ENCODE measurements at regions not wholly inside any gene's neighbourhood (a gene's known extent, or its start where the extent isn't known, plus 50 kb on each side); places are given as distances from the start of the nearest gene placed in this dataset.

- DNase-seq (ENCODE audit: low read depth) = no peak
- no peak for TF ChIP-seq CTCF (conservative IDR thresholded peaks at IDR 0.05; ENCODE audit: low read depth, low read length)
Observed at GRCh38 chr9:3018071-3018470, 174.2 kb upstream of the PUM3 start.

GRCh38 chr9:3014178-3014577, 170.3 kb upstream of the PUM3 start:
- no peak for DNase-seq (ENCODE audit: low read depth)
- TF ChIP-seq CTCF (conservative IDR thresholded peaks at IDR 0.05; ENCODE audit: low read depth, low read length) = no peak
- H3K4me3 ChIP-seq (ENCODE audit: low read depth, low read length) = no peak overlapping the region

More at GRCh38 chr9:3018071-3018470, 174.2 kb upstream of the PUM3 start:
- no peak overlapping the region for H3K4me3 ChIP-seq (ENCODE audit: low read depth, low read length)

GRCh38 chr9:3012842-3013241, 168.9 kb upstream of the PUM3 start:
- no peak for TF ChIP-seq CTCF (conservative IDR thresholded peaks at IDR 0.05; ENCODE audit: low read depth, low read length)
- DNase-seq (ENCODE audit: low read depth) = no peak
- no peak overlapping the region for H3K4me3 ChIP-seq (ENCODE audit: low read depth, low read length)

GRCh38 chr9:3012245-3012644, 168.3 kb upstream of the PUM3 start:
- no peak for TF ChIP-seq CTCF (conservative IDR thresholded peaks at IDR 0.05; ENCODE audit: low read depth, low read length)
- H3K4me3 ChIP-seq (ENCODE audit: low read depth, low read length) = no peak overlapping the region
- no peak for DNase-seq (ENCODE audit: low read depth)

- H3K4me3 ChIP-seq (ENCODE audit: low read depth, low read length) = no peak overlapping the region
- no peak for DNase-seq (ENCODE audit: low read depth)
- no peak for TF ChIP-seq CTCF (conservative IDR thresholded peaks at IDR 0.05; ENCODE audit: low read depth, low read length)
Observed at GRCh38 chr9:3008091-3008490, 164.2 kb upstream of the PUM3 start.

- no peak for TF ChIP-seq CTCF (conservative IDR thresholded peaks at IDR 0.05; ENCODE audit: low read depth, low read length)
- no peak overlapping the region for H3K4me3 ChIP-seq (ENCODE audit: low read depth, low read length)
- no peak for DNase-seq (ENCODE audit: low read depth)
Observed at GRCh38 chr9:3007326-3007725, 163.4 kb upstream of the PUM3 start.

GRCh38 chr9:3006851-3007250, 163.0 kb upstream of the PUM3 start:
- no peak for TF ChIP-seq CTCF (conservative IDR thresholded peaks at IDR 0.05; ENCODE audit: low read depth, low read length)
- DNase-seq (ENCODE audit: low read depth) = no peak
- H3K4me3 ChIP-seq (ENCODE audit: low read depth, low read length) = no peak overlapping the region

Data from epithelial cell of proximal tubule (primary cell).